GM19438 (cell line): ENCODE measurements at regions not wholly inside any gene's neighbourhood (a gene's known extent, or its start where the extent isn't known, plus 50 kb on each side); places are given as distances from the start of the nearest gene placed in this dataset.

Experiments used
- ATAC-seq: cut with Tn5 transposase; IDR thresholded peaks from one replicate; pipeline ENCODE4 v1.9.1; 2021; ENCODE audit warnings: low read depth; ENCODE audit not compliant: unreplicated experiment

GRCh38 chr15:38072007-38072347 is 137.5 kb downstream of the TMCO5A start:
- no peak for ATAC-seq

DNA sequence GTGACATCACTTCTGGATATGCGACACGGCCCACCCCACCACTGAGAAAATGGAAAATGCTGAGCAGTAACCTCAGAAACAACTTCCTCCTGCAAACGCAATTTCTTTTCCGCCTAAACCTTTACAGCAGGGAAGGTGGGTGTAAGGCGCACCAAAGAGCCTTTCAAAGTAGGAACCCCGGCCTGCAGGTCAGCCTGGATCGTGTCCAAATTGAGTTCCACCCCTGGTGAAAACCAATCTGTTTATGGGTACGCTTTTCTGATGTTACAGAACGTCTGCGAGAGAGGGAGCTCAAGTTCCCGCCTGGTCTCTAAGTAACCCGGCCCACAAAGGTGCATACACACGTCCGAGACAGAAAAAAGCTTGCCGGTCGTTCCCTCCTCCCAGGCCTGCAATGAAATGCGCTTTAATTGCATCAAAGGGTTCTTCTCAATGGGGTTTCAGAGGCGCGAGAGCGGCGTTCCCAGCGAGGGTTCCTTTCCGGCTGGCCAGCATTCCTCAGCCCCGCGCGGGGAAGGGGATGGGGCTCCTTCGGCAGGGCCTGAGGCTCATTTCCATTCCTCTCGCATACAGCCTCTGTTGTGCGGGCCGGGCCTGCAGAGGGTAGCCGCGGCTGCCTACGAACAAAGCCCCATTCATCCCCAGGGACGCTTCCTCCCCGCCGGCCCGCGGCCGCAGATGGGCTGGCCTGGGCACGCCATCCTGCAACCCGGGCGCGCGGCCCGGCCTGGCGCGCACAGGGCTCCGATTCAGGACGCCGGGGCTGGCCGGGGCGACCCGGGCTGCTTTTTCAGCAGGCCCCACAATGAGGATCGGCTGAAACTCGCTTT is 138.1 kb downstream of the TMCO5A start:
- peak; percentile 59 for ATAC-seq

DNA sequence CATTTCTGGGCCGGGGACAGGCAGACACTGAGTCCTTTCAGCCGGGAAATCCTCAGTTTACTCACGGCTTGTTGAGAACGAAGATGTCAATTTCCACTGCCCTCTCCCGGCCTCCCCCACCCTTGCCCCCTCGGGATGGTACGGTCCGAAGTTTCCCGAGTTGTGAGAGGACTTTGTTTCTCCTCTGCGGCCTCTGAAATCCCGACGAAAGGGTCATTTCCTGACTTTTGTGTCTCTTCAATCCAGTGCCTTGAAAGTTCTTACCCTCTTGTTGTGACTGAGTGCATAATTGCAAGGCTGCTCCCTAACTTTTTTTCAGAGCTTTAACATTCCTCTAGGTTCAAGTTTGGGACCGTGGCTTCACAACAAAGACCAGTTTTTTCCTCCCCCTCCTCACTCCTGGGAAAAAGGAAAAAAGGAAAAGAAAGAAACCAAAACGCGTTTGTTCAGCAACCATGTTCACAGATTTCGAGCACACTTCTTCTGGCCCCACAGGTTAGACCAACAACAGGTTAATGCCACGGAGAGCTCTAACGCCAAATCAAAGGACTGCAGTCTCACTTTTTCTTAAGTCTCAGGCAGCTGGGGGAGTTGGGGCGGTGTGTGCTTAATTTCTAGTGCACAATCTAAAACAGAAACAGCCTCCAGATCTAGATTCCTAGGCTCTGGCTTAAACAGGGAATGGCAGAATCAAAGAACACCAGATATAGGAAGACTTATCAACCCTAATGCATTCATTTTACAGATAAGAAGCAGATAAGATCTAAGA is 138.9 kb downstream of the TMCO5A start:
- ATAC-seq, result no peak

DNA sequence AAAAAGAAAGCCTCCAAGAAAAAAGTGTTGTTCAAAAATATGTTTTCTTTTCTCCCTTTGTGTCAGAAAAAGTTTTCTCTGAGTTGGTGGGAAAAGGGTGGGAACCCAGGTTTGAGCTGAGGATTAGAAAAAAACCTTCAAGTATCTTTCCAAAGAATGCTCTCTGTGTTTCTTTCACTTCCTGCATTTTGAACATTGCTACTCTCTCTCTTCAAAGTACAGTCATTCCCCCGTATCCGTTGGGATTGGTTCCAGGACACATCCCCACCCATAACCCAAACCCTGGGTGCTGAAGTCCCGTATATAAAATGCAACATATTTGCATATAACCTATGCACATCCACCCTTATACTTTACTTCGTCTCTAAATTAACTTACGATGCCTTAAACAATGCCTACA is 139.6 kb downstream of the TMCO5A start:
- no peak for ATAC-seq

GRCh38 chr15:38075466-38075865 is 141.0 kb downstream of the TMCO5A start:
- ATAC-seq, result no peak

GRCh38 chr15:38076786-38077185 is 142.3 kb downstream of the TMCO5A start:
- no peak for ATAC-seq

DNA sequence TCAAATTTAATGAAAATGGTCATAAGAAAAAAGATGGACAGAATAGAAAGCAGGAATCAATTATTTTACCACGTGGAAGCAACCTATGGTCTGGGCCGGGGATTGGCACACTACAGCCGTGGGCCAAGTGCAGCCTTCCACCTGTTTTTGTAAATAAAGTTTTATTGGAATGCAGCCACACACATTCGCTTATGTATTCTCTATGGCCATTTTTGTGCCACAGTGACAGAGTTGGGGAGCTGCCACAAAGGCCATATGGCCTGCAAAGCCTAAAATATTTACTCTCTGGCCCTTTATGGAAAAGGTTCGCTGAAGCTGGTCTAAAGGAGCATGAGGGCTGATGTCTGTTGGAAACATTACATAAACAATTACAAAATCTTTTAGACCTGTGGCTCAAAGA is 144.8 kb downstream of the TMCO5A start:
- no peak for ATAC-seq

DNA sequence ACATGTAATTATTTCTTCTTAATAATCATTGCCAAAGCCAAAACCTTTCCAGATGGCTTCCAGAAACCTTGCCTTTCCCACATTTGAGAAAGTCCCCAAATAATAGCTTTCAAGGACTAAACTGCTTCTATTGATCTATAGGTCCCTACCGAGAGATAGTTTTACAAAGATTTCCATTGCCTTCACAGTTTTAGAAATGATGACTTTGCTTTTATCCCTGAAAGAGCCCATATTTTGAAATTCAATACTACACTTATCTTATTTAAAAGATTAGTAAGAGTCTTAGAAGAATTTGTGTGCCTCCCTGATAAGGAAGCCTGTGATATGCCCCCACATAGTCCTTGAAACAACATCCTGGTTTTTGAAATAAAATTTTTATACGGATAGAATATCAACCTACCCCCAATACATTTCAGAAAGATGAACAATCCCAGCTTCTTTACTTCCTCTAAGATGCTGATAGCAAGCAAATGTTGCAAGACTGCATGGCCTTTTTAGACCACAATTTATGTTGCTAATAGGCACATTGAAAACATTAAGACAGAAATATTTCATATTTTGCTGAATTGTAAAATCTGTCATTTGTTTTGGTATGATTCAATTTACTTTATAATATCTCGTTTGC is 146.3 kb downstream of the TMCO5A start:
- no peak for ATAC-seq

DNA sequence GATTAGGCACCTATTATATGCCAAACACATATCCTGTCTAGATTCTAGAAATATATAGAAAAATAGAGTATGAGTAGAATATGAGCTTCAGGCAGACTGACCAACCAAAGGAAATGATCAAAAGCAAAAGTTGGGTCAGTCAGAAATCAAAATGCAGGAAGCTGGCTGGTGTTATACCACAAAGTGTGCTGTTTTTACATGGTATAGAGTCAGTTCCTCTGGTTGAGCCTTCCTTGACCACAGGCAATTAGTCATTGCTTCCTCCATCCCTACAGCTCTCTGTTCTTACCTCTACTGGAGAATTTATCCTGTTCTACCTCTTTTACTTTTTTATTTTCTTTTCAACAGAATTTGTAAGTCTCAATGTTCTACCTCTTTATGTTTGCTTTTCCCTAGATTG is 149.8 kb downstream of the TMCO5A start:
- ATAC-seq, result peak; percentile 76

DNA sequence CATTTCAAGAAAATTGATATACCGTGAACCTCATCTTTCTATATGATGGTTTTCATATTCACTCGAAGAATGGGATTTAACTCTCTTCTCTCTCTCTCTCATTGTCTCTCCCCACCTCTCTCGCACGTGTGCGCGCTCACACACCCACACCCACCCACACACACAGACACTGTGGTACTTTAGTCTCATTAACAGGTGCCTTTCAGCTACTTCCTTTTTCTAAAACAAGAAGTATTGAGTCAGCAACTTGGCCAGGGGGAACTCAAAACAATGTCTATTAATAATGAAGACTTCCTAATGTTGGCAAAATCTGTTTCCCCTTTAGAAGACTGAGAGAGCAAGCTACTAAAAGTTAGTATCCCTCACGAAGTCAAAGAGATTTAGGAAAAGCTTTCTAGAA is 150.7 kb downstream of the TMCO5A start:
- ATAC-seq, result peak; percentile 72

DNA sequence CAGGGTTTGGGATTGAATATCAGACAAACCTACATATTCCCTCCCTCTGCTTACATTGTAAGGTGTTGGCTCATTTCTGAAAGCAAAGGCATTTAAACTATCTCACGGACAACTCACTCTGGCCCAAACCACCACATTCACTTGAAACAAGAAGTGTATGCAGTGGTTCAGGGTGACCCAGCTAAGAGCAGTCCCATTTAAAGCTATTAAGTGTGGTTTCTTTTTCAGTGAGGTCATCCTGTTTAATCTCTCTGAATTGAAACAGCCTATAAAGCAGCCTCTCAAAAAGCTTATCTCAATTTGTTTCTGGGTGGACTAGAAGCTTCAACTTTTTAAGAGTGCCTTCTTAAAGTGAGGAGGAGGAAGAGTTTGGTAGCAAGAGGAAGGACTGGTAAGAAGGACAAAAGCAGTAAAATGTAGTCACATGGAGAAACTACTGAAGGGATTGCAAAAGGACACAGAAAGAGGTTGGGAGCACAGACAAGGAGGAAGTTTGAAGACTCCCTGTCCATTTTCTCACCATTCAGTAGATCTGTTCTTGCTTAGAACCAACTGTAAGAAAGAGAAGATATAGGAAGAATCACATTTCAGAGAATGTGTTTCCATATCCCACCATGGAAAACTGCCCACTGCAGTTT is 151.6 kb downstream of the TMCO5A start:
- ATAC-seq, result no peak

DNA sequence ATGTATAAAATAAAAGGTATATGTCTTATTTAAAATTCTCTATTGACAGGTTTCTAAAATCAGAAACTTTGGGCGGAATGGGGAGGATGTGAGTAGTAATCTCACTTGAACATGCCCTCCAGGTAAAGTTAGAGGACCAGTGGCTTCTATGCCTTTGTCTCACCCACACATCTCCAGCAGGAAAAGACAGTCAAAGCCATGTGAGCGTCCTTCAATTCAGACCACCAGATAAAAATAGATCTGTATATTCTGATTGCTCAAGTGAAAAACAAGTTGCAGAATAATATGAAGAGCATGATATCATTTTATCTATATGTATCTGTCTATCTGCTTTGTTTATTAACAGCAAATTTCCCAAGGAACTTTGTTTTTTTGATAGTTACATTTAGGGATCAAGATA is 152.2 kb downstream of the TMCO5A start:
- ATAC-seq, result no peak

- no peak for ATAC-seq
These were observed 154.5 kb downstream of the TMCO5A start for GRCh38 chr15:38088971-38089370.

DNA sequence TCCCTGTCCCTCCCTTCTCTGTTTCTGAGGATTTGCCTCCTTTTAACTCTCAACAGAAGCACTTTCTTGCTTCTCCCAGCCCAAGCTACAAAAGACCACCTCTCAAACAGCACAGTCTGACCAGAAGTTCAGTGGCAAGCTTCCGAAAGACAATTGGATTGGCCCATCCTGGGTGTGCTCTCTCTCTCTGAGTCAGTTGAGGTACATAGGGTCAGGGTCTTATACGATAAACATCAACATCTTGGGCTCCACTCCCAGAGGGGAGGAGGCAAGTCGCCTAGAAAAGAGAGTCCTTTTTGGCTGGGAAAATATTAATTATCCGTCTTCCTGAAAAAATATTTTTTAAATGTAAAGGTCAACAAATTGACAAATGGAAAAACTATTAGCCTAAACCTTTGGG is 155.8 kb downstream of the TMCO5A start:
- ATAC-seq, result no peak

DNA sequence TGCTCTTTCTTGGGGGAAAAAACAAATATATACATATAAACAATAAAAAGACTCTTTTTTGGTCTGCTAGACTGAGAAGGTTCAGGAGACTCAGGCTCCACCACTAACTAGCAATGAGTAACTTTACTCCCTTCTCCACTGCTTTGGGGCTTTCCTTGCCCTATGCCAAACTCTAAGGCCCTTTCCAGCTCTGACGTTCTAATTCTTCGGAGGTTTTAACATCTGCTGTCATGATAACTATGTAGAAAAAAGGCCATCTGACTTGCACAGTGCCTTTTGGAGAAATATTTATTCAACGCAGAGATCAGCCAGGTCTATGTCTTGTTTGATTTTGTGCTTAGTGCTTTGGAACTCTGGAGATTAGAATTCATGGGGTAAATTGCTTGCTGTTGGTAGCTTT is 156.2 kb downstream of the TMCO5A start:
- no peak for ATAC-seq

- ATAC-seq, result no peak
These were observed 156.7 kb downstream of the TMCO5A start for GRCh38 chr15:38091078-38091645.

DNA sequence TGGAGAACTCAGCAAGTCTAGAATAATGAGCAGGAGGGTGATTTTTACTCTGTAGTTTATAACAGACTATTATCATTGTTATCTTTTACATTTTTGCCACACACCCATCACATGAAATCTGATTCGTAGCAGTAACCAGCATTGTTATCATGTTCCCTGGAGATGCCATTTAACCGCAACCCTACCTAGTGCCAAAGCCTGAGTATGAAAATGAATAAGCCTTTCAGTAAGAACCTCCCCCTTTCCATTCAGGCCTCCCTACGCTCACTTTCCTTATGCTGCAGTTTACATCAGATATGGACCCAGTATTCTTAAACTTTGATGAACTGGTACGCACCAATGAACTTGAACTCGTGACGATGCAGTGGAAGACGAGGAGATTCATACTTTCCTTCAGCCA is 158.7 kb upstream of the SPRED1 start:
- ATAC-seq, result no peak

DNA sequence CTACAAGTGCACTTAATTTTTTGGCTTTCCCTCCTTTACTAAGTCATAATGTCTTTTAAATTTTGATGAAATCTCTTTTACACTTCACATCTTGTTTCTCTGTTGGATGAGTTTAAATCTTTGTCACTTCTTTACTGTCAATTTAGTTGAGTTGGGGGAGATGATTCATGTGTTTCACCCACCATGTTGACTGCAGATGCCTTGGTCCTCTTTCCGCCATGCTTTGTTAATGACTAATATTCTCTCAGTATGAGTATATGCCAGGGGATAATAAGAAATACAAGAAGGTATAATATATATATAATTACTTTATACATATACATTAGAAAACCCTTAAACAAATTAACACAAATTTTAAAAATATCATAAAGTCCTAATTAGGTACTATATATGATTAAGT is 149.7 kb upstream of the SPRED1 start:
- ATAC-seq, result no peak

DNA sequence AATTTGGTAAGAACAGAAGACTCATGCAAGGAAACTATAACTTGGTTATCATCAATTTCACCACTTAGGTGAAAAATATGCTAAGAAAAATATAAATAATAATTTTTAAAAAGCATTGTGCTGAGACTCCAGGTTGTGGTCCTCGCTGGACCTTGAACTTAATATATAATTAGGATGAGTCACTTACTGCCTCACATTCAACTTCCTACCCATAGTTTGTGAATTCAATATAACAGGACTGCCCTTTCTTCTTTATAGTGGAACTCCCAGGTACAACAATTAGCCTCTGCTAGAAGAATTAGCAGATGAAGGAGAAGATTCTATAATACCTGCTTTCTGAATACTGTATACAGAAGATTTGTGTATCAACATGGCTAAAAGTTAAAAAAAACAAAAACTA is 149.1 kb upstream of the SPRED1 start:
- no peak for ATAC-seq

DNA sequence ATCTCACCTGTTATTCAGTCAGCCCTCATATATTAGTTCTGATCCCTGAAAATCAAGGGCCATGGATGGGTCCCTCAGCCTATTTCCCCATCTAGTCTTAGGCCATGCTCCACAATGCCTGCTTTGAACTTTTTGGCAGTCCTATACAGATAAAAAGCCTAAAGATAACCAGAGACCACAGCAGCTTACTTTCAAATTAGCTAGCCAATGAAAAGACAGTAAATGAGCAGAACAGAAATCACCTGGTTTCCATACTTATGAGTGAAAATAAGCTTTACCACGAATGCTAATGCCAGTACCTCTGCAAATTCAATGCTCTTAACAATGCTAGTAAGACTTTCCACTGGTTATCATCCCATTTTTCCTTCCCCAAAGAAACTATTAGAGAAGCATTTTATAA is 141.6 kb upstream of the SPRED1 start:
- no peak for ATAC-seq

GRCh38 chr15:38112406-38112805 is 140.2 kb upstream of the SPRED1 start:
- no peak for ATAC-seq
